Transverse colon (tissue), 4 donors: ENCODE measurements at regions not wholly inside any gene's neighbourhood (a gene's known extent, or its start where the extent isn't known, plus 50 kb on each side); places are given as distances from the start of the nearest gene placed in this dataset.

Source experiments
- DNase-seq: peaks from one replicate; pipeline ENCODE4 v3.0.0-alpha.2; 2019
- H3K27ac ChIP-seq, 4 donors: fragments of 200-600 bp; sonication (generic); 2 replicates each; pipeline ENCODE4 v1.5.1; 2016 to 2018; ENCODE audit warnings: inconsistent platforms in 4 of 4
- H3K27me3 ChIP-seq: fragments of 200-600 bp; sonication (generic); 2 replicates; pipeline ENCODE4 v1.5.1; 2017; ENCODE audit warnings: inconsistent platforms
- H3K36me3 ChIP-seq, 4 donors: fragments of 200-600 bp; sonication (generic); 2 replicates each; pipeline ENCODE4 v1.5.1; 2017 to 2019; ENCODE audit warnings: inconsistent platforms in 4 of 4
- H3K4me1 ChIP-seq, 4 donors: fragments of 200-600 bp; sonication (generic); 2 replicates each; pipeline ENCODE4 v1.5.1; 2017 to 2020; ENCODE audit warnings: inconsistent platforms in 4 of 4
- H3K4me3 ChIP-seq, 4 donors: fragments of 200-600 bp; sonication (generic); 1 replicate in 1 of 4; 2 replicates in 3 of 4; pipeline versions ENCODE4 v1.5.1 to v1.6.1; 2017 to 2019; ENCODE audit warnings: inconsistent platforms in 4 of 4
- H3K9me3 ChIP-seq, 2 donors: fragments of 200-600 bp; sonication (generic); 2 replicates each; pipeline ENCODE4 v1.5.1; 2017 to 2019; ENCODE audit warnings: inconsistent platforms in 2 of 2
- CTCF ChIP-seq, 5 experiments: fragments of 200-600 bp in 3 of 5; fragments of 450-650 bp in 2 of 5; sonication (generic) in 3 of 5; IDR thresholded peaks; 1 replicate in 2 of 5; 2 replicates in 3 of 5; pipeline ENCODE4 v1.5.1; 2016 to 2017; ENCODE audit warnings: antibody characterized with exemption in 5 of 5, inconsistent platforms in 3 of 5, mild to moderate bottlenecking in 2 of 5, moderate library complexity in 1 of 5
- EP300 ChIP-seq: sonication (generic); formaldehyde crosslinking; IDR thresholded peaks from one replicate; pipeline ENCODE4 v1.6.1; 2017; ENCODE audit warnings: antibody characterized with exemption, low read depth
- POLR2A ChIP-seq: fragments of 450-650 bp; IDR thresholded peaks from one replicate; pipeline ENCODE4 v1.6.1; 2016; ENCODE audit warnings: antibody characterized with exemption, mild to moderate bottlenecking, moderate library complexity
- POLR2AphosphoS5 ChIP-seq, 3 donors: sonication (generic); formaldehyde crosslinking; IDR thresholded peaks; one replicate each; pipeline ENCODE4 v1.6.1; 2016; ENCODE audit warnings: antibody characterized with exemption in 3 of 3
- WGBS, 2 donors: methylation state at CpG; one replicate each; pipeline ENCODE4 v1.1.5; 2018; ENCODE audit warnings: low coverage in 1 of 2; 5-methylcytosine and 5-hydroxymethylcytosine counted together
- in situ Hi-C, 4 donors: fragments of 200-750 bp; cut with MboI; loops; one replicate each; pipeline versions ENCODE4 v1.15.0 to v1.15.1; 2017; ENCODE audit warnings: low sequenced_read_pairs in 3 of 4, low pct_ligation_motif_present in 1 of 4, low pct_unique_long_range_greater_than_20kb in 1 of 4
- intact Hi-C: fragments of 100-400 bp; cut with DNase I; formaldehyde crosslinking; loops from one replicate; pipeline ENCODE4 v1.15.1; 2023; ENCODE audit warnings: low total_unique reads

GRCh38 chr6:97524811-97525210 is 241.8 kb upstream of the MMS22L start:
- Histone ChIP-seq H3K27me3 (no peaks in the 10 kb centered on the region), H3K4me1 (no peaks in the 10 kb centered on the region), H3K9me3 (no peaks in the 10 kb centered on the region), H3K36me3 (no peaks in the 10 kb centered on the region), H3K27ac (no peak overlapping the region), H3K4me3 (no peak overlapping the region)
- TF ChIP-seq POLR2A: no peak
- no peak for TF ChIP-seq CTCF (IDR thresholded peaks at IDR 0.05)
- no peak for TF ChIP-seq EP300
- no peak for TF ChIP-seq POLR2AphosphoS5 (IDR thresholded peaks at IDR 0.05)
- in situ Hi-C loops (no loop called here), intact Hi-C loops (no loop called here)
- 25% methylated on average over 4 of the region's 4 CpGs; no CpG with 5 or more reads in 1 of the 2 donors for WGBS, 2 donors
- no peak for DNase-seq

GRCh38 chr6:97535800-97536199 is 252.8 kb upstream of the MMS22L start:
- 56 to 81% methylated on average over 2 of the region's 2 CpGs for WGBS, 2 donors
- Histone ChIP-seq H3K36me3 (no peaks in the 10 kb centered on the region), H3K9me3 (no peaks in the 10 kb centered on the region), H3K27ac (no peak overlapping the region), H3K4me1 (no peaks in the 10 kb centered on the region), H3K4me3 (no peak overlapping the region), H3K27me3 (no peaks in the 10 kb centered on the region)
- intact Hi-C loops: no loop called here
- TF ChIP-seq POLR2A: no peak
- no peak for TF ChIP-seq EP300
- TF ChIP-seq POLR2AphosphoS5 (IDR thresholded peaks at IDR 0.05): no peak
- no peak for TF ChIP-seq CTCF (IDR thresholded peaks at IDR 0.05)
- DNase-seq: no peak
- in situ Hi-C loops: no loop called here

- Histone ChIP-seq H3K9me3 (no peaks in the 10 kb centered on the region), H3K36me3 (no peaks in the 10 kb centered on the region), H3K4me1 (no peaks in the 10 kb centered on the region), H3K27me3 (no peaks in the 10 kb centered on the region), H3K4me3 (no peak overlapping the region), H3K27ac (no peak overlapping the region)
- in situ Hi-C loops (no loop called here), intact Hi-C loops (no loop called here)
- 88 to 100% methylated on average over 1 of the region's 1 CpG for WGBS, 2 donors
- no peak for DNase-seq
- TF ChIP-seq CTCF (IDR thresholded peaks at IDR 0.05): no peak
- no peak for TF ChIP-seq EP300
- TF ChIP-seq POLR2A: no peak
- TF ChIP-seq POLR2AphosphoS5 (IDR thresholded peaks at IDR 0.05): no peak
These were observed 265.3 kb upstream of the MMS22L start for GRCh38 chr6:97548354-97548753.

GRCh38 chr6:97557355-97557754 is 274.3 kb upstream of the MMS22L start:
- no peak for DNase-seq
- TF ChIP-seq CTCF (IDR thresholded peaks at IDR 0.05) (no peak), POLR2AphosphoS5 (IDR thresholded peaks at IDR 0.05) (no peak), POLR2A (no peak), EP300 (no peak)
- Histone ChIP-seq H3K36me3 (no peaks in the 10 kb centered on the region), H3K27ac (no peak overlapping the region), H3K9me3 (no peaks in the 10 kb centered on the region), H3K27me3 (no peaks in the 10 kb centered on the region), H3K4me3 (no peak overlapping the region), H3K4me1 (no peaks in the 10 kb centered on the region)
- 36% methylated on average over 1 of the region's 1 CpG; no CpG with 5 or more reads in 1 of the 2 donors for WGBS, 2 donors
- intact Hi-C loops: no loop called here
- in situ Hi-C loops: no loop called here
